WTC11 (cell line): ENCODE measurements at regions not wholly inside any gene's neighbourhood (a gene's known extent, or its start where the extent isn't known, plus 50 kb on each side); places are given as distances from the start of the nearest gene placed in this dataset.
"Not testable (repeated sequence)": the region's sequence is repeated elsewhere in the genome, so short reads cannot be mapped to it uniquely, and the experiment has no call there.

ENCODE experiments used
- ATAC-seq: fragments of 200-7000 bp; cut with Tn5 transposase; 2 replicates; pipeline ENCODE4 v1.10.0; 2021; ENCODE audit warnings: mild to moderate bottlenecking, moderate library complexity
- CTCF ChIA-PET: fragments of 300-600 bp; sonication (Branson Sonifier 250); formaldehyde crosslinking; loops from one replicate; lab custom pipeline; 2021; ENCODE audit warnings: antibody characterized with exemption; lab: Charles Lee
- POLR2A ChIA-PET: fragments of 350-600 bp; sonication (Branson Sonifier 250); formaldehyde crosslinking; loops from one replicate; lab custom pipeline; 2021; ENCODE audit warnings: antibody characterized with exemption; lab: Charles Lee
- DNase-seq: peaks from one replicate; pipeline ENCODE4 v3.0.0; 2021; ENCODE audit warnings: low spot score
- H3K27ac Mint-ChIP-seq: 2 replicates; pipeline ENCODE4 v1.8.0; 2021; ENCODE audit warnings: mixed read lengths
- H3K27me3 Mint-ChIP-seq: 2 replicates; pipeline ENCODE4 v1.8.0; 2021; ENCODE audit warnings: low read depth, mild to moderate bottlenecking, moderate library complexity, mixed read lengths
- H3K36me3 Mint-ChIP-seq: 2 replicates; pipeline ENCODE4 v1.8.0; 2021; ENCODE audit warnings: mixed read lengths
- H3K4me1 Mint-ChIP-seq: 2 replicates; pipeline ENCODE4 v1.8.0; 2022; ENCODE audit warnings: mixed read lengths
- H3K4me3 Mint-ChIP-seq: 2 replicates; pipeline ENCODE4 v1.8.0; 2021; ENCODE audit warnings: mild to moderate bottlenecking, moderate library complexity, mixed read lengths
- H3K9me3 Mint-ChIP-seq: 2 replicates; pipeline ENCODE4 v1.8.0; 2021; ENCODE audit warnings: mixed read lengths
- AFF4 ChIP-seq: sonication (generic); formaldehyde crosslinking; IDR thresholded peaks from 2 replicates; pipeline ENCODE4 v1.8.1; 2023; ENCODE audit warnings: mild to moderate bottlenecking, missing genetic modification reagents, borderline replicate concordance
- AR ChIP-seq: fragments of 250-450 bp; sonication (Bioruptor Pico); IDR thresholded peaks from 2 replicates; pipeline ENCODE4 v1.9.0; 2021; ENCODE audit warnings: mild to moderate bottlenecking
- ATF2 ChIP-seq: sonication (generic); formaldehyde crosslinking; IDR thresholded peaks from 2 replicates; pipeline ENCODE4 v1.8.1; 2022; ENCODE audit warnings: low read depth, missing genetic modification reagents, borderline replicate concordance
- CDX4 ChIP-seq: fragments of 250-450 bp; sonication (Bioruptor Pico); IDR thresholded peaks from 2 replicates; pipeline ENCODE4 v1.9.0; 2021; ENCODE audit warnings: moderate library complexity, mild to moderate bottlenecking, inconsistent platforms, borderline replicate concordance
- CTCF ChIP-seq: fragments of 200-600 bp; IDR thresholded peaks from 2 replicates; pipeline ENCODE4 v1.8.0; 2022; ENCODE audit warnings: antibody characterized with exemption
- EMX1 ChIP-seq: fragments of 250-450 bp; sonication (Bioruptor Pico); IDR thresholded peaks from 2 replicates; pipeline ENCODE4 v1.8.0; 2021; ENCODE audit warnings: mild to moderate bottlenecking
- FOXJ3 ChIP-seq: sonication (generic); formaldehyde crosslinking; IDR thresholded peaks from 2 replicates; pipeline ENCODE4 v1.9.0; 2021; ENCODE audit warnings: missing genetic modification reagents, mild to moderate bottlenecking, borderline replicate concordance
- GRHL2 ChIP-seq: fragments of 250-450 bp; sonication (Bioruptor Pico); IDR thresholded peaks from 2 replicates; pipeline ENCODE4 v1.8.0; 2022; ENCODE audit warnings: mild to moderate bottlenecking, moderate library complexity; ENCODE audit not compliant: insufficient replicate concordance, severe bottlenecking
- HMGA2 ChIP-seq: fragments of 250-450 bp; sonication (Bioruptor Pico); IDR thresholded peaks from 2 replicates; pipeline ENCODE4 v1.4.0; 2021; ENCODE audit warnings: mild to moderate bottlenecking, moderate library complexity
- IRF2 ChIP-seq: sonication (generic); formaldehyde crosslinking; IDR thresholded peaks from 2 replicates; pipeline ENCODE4 v1.8.0; 2022; ENCODE audit warnings: low read depth, missing genetic modification reagents, borderline replicate concordance
- NFATC4 ChIP-seq: fragments of 250-450 bp; sonication (Bioruptor Pico); IDR thresholded peaks from 2 replicates; pipeline ENCODE4 v1.9.0; 2021; ENCODE audit warnings: mild to moderate bottlenecking
- RELA ChIP-seq: sonication (generic); formaldehyde crosslinking; IDR thresholded peaks from 2 replicates; pipeline ENCODE4 v1.8.1; 2022; ENCODE audit warnings: missing genetic modification reagents, mild to moderate bottlenecking, borderline replicate concordance
- RORB ChIP-seq: fragments of 250-450 bp; sonication (Bioruptor Pico); IDR thresholded peaks from 2 replicates; pipeline ENCODE4 v1.9.0; 2021; ENCODE audit warnings: mild to moderate bottlenecking
- SP1 ChIP-seq: sonication (generic); formaldehyde crosslinking; conservative IDR thresholded peaks from 2 replicates; pipeline ENCODE4 v1.8.1; 2022; ENCODE audit warnings: missing genetic modification reagents
- TEAD1 ChIP-seq: sonication (generic); formaldehyde crosslinking; IDR thresholded peaks from 2 replicates; pipeline ENCODE4 v1.8.0; 2022; ENCODE audit warnings: mild to moderate bottlenecking, missing genetic modification reagents
- TP53 ChIP-seq: sonication (generic); formaldehyde crosslinking; IDR thresholded peaks from 2 replicates; pipeline ENCODE4 v1.8.1; 2023; ENCODE audit warnings: mild to moderate bottlenecking, missing genetic modification reagents
- USF1 ChIP-seq: sonication (generic); formaldehyde crosslinking; IDR thresholded peaks from 2 replicates; pipeline ENCODE4 v1.8.0; 2022; ENCODE audit warnings: mild to moderate bottlenecking, missing genetic modification reagents
- ZBTB43 ChIP-seq: sonication (generic); formaldehyde crosslinking; IDR thresholded peaks from 2 replicates; pipeline ENCODE4 v1.8.1; 2023; ENCODE audit warnings: mild to moderate bottlenecking, missing genetic modification reagents
- ZMAT4 ChIP-seq: fragments of 250-450 bp; sonication (Bioruptor Pico); IDR thresholded peaks from 2 replicates; pipeline ENCODE4 v1.9.0; 2021; ENCODE audit warnings: mild to moderate bottlenecking

GRCh38 chr13:34383728-34384127 lies 558.3 kb upstream of the NBEA start (continued):
- TF ChIP-seq SP1 (CRISPR knock-in tag) (no peak), AR (CRISPR knock-in tag) (no peak)

- H3K36me3 Mint-ChIP-seq, H3K27me3 Mint-ChIP-seq, H3K4me1 Mint-ChIP-seq, ATAC-seq, DNase-seq, H3K9me3 Mint-ChIP-seq, H3K27ac Mint-ChIP-seq, CTCF ChIA-PET, H3K4me3 Mint-ChIP-seq, POLR2A ChIA-PET: not testable (repeated sequence)
- TF ChIP-seq HMGA2 (CRISPR knock-in tag), result peak; percentile 50
These were observed 555.8 kb upstream of the NBEA start for GRCh38 chr13:34386229-34386628.

GRCh38 chr13:34391076-34391475 lies 551.0 kb upstream of the NBEA start:
- Mint-ChIP-seq H3K4me1 (no peaks in the 10 kb centered on the region), H3K36me3 (peaks cover 8% of the 10 kb centered on the region), H3K27me3 (no peaks in the 10 kb centered on the region), H3K27ac (no peak overlapping the region), H3K4me3 (no peak overlapping the region), H3K9me3 (peaks cover 8% of the 10 kb centered on the region)
- TF ChIP-seq CDX4 (CRISPR knock-in tag) (no peak), TP53 (CRISPR knock-in tag) (no peak), AFF4 (CRISPR knock-in tag) (no peak), CTCF (no peak), ZBTB43 (CRISPR knock-in tag) (no peak), FOXJ3 (CRISPR knock-in tag) (no peak), ZMAT4 (CRISPR knock-in tag) (no peak), ATF2 (CRISPR knock-in tag) (no peak), RELA (CRISPR knock-in tag) (no peak), USF1 (CRISPR knock-in tag) (no peak), IRF2 (CRISPR knock-in tag) (no peak), EMX1 (no peak), NFATC4 (CRISPR knock-in tag) (no peak), TEAD1 (no peak), RORB (CRISPR knock-in tag) (no peak), GRHL2 (CRISPR knock-in tag) (no peak)
- no peak for ATAC-seq
- no peak for DNase-seq
- ChIA-PET POLR2A (no interaction called here), CTCF (no interaction called here)
